CD14-positive monocyte (primary cell): ENCODE measurements at regions not wholly inside any gene's neighbourhood (a gene's known extent, or its start where the extent isn't known, plus 50 kb on each side); places are given as distances from the start of the nearest gene placed in this dataset.

Source experiments
- DNase-seq, 3 donors: peaks; one replicate each; pipeline ENCODE4 v3.0.0-alpha.2; 2011 to 2022
- H2AFZ ChIP-seq: 2 replicates; pipeline ENCODE4 v1.6.0; 2012; ENCODE audit warnings: mild to moderate bottlenecking, low read depth, low read length, inconsistent platforms; ENCODE audit not compliant: insufficient read depth, poor library complexity, severe bottlenecking
- H3K27ac ChIP-seq, 2 donors: 1 replicate in 1 of 2; 2 replicates in 1 of 2; pipeline ENCODE4 v1.5.1; 2012 to 2013; ENCODE audit warnings: low read length in 2 of 2, control low read depth in 1 of 2, inconsistent platforms in 1 of 2, low read depth in 1 of 2, mild to moderate bottlenecking in 1 of 2
- H3K27me3 ChIP-seq, 2 donors: one replicate each; pipeline versions ENCODE4 v1.6.0 to v1.6.1; 2011 to 2013; ENCODE audit warnings: low read length in 2 of 2; ENCODE audit not compliant: control insufficient read depth in 2 of 2, insufficient read depth in 2 of 2
- H3K36me3 ChIP-seq, 2 donors: replicated peaks in 1 of 2; 1 replicate in 1 of 2; 2 replicates in 1 of 2; pipeline versions ENCODE4 v1.5.1 to v1.6.1; 2012 to 2013; ENCODE audit warnings: low read length in 2 of 2, control low read depth in 1 of 2, inconsistent platforms in 1 of 2, mild to moderate bottlenecking in 1 of 2; ENCODE audit not compliant: insufficient read depth in 2 of 2, control insufficient read depth in 1 of 2
- H3K4me1 ChIP-seq, 2 donors: 1 replicate in 1 of 2; 2 replicates in 1 of 2; pipeline versions ENCODE4 v1.5.1 to v1.6.1; 2012 to 2013; ENCODE audit warnings: low read length in 2 of 2, control low read depth in 1 of 2, inconsistent platforms in 1 of 2, mild to moderate bottlenecking in 1 of 2, moderate library complexity in 1 of 2; ENCODE audit not compliant: insufficient read depth in 2 of 2, control insufficient read depth in 1 of 2
- H3K4me2 ChIP-seq: replicated peaks from 2 replicates; pipeline ENCODE3; 2012; ENCODE audit warnings: low read length, moderate library complexity, mild to moderate bottlenecking; ENCODE audit not compliant: poor library complexity, severe bottlenecking; ENCODE audit errors: extremely low read depth
- H3K4me3 ChIP-seq, 3 experiments: fragments of 200-600 bp in 1 of 3; sonication (generic) in 1 of 3; replicated peaks in 1 of 3; 1 replicate in 2 of 3; 2 replicates in 1 of 3; pipeline ENCODE4 v1.5.1; 2011 to 2013; ENCODE audit warnings: low read length in 3 of 3, mild to moderate bottlenecking in 3 of 3, control low read depth in 2 of 3, low read depth in 2 of 3, inconsistent platforms in 1 of 3, moderate library complexity in 1 of 3
- H3K79me2 ChIP-seq: 2 replicates; pipeline ENCODE4 v1.6.0; 2012; ENCODE audit warnings: mild to moderate bottlenecking, control low read depth, inconsistent platforms, low read length, moderate library complexity; ENCODE audit not compliant: insufficient read depth
- H3K9ac ChIP-seq: 2 replicates; pipeline ENCODE4 v1.6.0; 2017; ENCODE audit warnings: low read length, mild to moderate bottlenecking; ENCODE audit not compliant: insufficient read depth, poor library complexity, severe bottlenecking
- H3K9me3 ChIP-seq, 2 donors: replicated peaks in 1 of 2; 1 replicate in 1 of 2; 2 replicates in 1 of 2; pipeline versions ENCODE4 v1.5.1 to v1.6.1; 2012 to 2013; ENCODE audit warnings: low read length in 2 of 2, control low read depth in 1 of 2; ENCODE audit not compliant: control insufficient read depth in 1 of 2, insufficient read depth in 1 of 2
- H4K20me1 ChIP-seq: 2 replicates; pipeline ENCODE4 v1.6.0; 2012; ENCODE audit warnings: mild to moderate bottlenecking, low read length, control low read depth, moderate library complexity; ENCODE audit not compliant: insufficient read depth
- H3K27ac Mint-ChIP-seq, 7 donors: one replicate each; pipeline ENCODE4 v1.8.0; 2020; ENCODE audit warnings: mild to moderate bottlenecking in 7 of 7, mixed read lengths in 7 of 7, moderate library complexity in 6 of 7, inconsistent platforms in 2 of 7
- H3K27me3 Mint-ChIP-seq, 3 donors: one replicate each; pipeline ENCODE4 v1.8.0; 2021 to 2022; ENCODE audit warnings: low read depth in 3 of 3, mild to moderate bottlenecking in 3 of 3, mixed read lengths in 3 of 3, moderate library complexity in 3 of 3, inconsistent platforms in 1 of 3
- H3K36me3 Mint-ChIP-seq, 2 donors: one replicate each; pipeline ENCODE4 v1.8.0; 2020; ENCODE audit warnings: mixed read lengths in 2 of 2, inconsistent platforms in 1 of 2, mild to moderate bottlenecking in 1 of 2
- H3K4me1 Mint-ChIP-seq: one replicate; pipeline ENCODE4 v1.8.0; 2020; ENCODE audit warnings: mild to moderate bottlenecking, mixed read lengths
- H3K4me3 Mint-ChIP-seq, 2 donors: one replicate each; pipeline ENCODE4 v1.8.0; 2020; ENCODE audit warnings: mild to moderate bottlenecking in 2 of 2, mixed read lengths in 2 of 2, moderate library complexity in 1 of 2
- H3K9me3 Mint-ChIP-seq, 7 donors: one replicate each; pipeline ENCODE4 v1.8.0; 2020 to 2022; ENCODE audit warnings: mixed read lengths in 7 of 7, mild to moderate bottlenecking in 6 of 7, moderate library complexity in 6 of 7, inconsistent platforms in 2 of 7
- WGBS: methylation state at CpG from one replicate; pipeline ENCODE4 v1.1.5; 2013; ENCODE audit warnings: missing lambda C conversion rate; ENCODE audit not compliant: insufficient coverage; 5-methylcytosine and 5-hydroxymethylcytosine counted together
- intact Hi-C, 2 donors: fragments of 100-400 bp; cut with micrococcal nuclease; formaldehyde crosslinking; loops; one replicate each; pipeline versions ENCODE4 v1.15.0 to v1.15.1; 2023
- TF ChIP-seq, protein P1 (sequence below): fragments of 200-600 bp; IDR thresholded peaks from one replicate; pipeline ENCODE4 v1.8.0; 2022; ENCODE audit warnings: antibody characterized with exemption, mild to moderate bottlenecking

DNA sequence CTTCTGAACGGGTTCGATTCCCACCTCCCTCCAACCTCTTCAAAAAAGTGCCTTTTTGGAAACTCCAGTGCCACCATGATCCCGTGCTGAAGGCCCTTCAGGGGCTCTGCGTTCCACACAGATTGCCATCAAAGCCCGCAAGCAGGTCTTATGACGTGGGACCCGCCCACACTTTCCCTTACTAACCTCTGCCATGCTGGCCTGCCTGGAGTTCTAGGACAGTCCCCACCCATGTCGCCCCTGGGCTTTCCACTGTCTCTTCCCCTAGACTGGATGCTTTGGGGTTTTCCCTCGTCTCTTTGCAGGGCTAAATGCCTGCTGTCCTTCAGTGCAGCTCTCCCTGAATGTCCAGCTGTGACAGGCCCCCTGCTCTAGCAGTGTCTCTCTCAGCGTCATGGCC lies 313.7 kb upstream of the ATP10A start:
- H2AFZ ChIP-seq: no peak overlapping the region
- 81% methylated on average over 10 of the region's 10 CpGs for WGBS
- TF ChIP-seq, protein P1, sequence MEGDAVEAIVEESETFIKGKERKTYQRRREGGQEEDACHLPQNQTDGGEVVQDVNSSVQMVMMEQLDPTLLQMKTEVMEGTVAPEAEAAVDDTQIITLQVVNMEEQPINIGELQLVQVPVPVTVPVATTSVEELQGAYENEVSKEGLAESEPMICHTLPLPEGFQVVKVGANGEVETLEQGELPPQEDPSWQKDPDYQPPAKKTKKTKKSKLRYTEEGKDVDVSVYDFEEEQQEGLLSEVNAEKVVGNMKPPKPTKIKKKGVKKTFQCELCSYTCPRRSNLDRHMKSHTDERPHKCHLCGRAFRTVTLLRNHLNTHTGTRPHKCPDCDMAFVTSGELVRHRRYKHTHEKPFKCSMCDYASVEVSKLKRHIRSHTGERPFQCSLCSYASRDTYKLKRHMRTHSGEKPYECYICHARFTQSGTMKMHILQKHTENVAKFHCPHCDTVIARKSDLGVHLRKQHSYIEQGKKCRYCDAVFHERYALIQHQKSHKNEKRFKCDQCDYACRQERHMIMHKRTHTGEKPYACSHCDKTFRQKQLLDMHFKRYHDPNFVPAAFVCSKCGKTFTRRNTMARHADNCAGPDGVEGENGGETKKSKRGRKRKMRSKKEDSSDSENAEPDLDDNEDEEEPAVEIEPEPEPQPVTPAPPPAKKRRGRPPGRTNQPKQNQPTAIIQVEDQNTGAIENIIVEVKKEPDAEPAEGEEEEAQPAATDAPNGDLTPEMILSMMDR: no peak
- H4K20me1 ChIP-seq: no peaks in the 10 kb centered on the region
- no peaks in the 10 kb centered on the region for H3K27me3 ChIP-seq
- no peak overlapping the region for H3K27ac ChIP-seq
- no peaks in the 10 kb centered on the region for H3K9me3 ChIP-seq
- no peak overlapping the region for H3K4me3 ChIP-seq
- H3K4me2 ChIP-seq: no peak overlapping the region
- H3K36me3 ChIP-seq: no peaks in the 10 kb centered on the region
- H3K9ac ChIP-seq: no peak overlapping the region
- no peaks in the 10 kb centered on the region for H3K36me3 Mint-ChIP-seq
- H3K27ac Mint-ChIP-seq: no peak overlapping the region
- H3K9me3 Mint-ChIP-seq: peaks cover 0 to 5% (median 3%) of the 10 kb centered on the region in 7 donors
- no peaks in the 10 kb centered on the region for H3K4me1 Mint-ChIP-seq
- H3K4me3 Mint-ChIP-seq: no peak overlapping the region
- DNase-seq: no peak
- no peaks in the 10 kb centered on the region for H3K27me3 Mint-ChIP-seq
- intact Hi-C loops: no loop called here
- H3K4me1 ChIP-seq: no peaks in the 10 kb centered on the region
- H3K79me2 ChIP-seq: no peaks in the 10 kb centered on the region

DNA sequence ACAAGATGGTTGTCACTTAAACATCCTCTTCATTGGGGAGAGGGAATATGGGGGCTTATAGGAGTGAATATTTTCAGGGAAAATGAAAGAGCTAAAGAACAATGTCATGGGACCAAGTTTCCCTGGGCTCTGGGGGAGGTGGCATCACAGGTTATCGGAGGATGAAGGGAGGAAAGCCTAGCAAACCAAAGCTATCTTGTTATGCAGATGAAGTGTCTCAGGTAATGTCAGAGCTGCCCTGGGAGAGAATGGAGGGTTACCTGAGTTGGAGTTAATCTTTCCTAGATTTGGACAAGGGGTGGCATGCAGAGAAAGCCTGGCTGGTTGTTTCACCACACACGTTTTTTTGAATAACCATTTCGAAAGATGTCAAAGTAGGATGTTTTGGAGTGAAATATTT lies 308.1 kb upstream of the ATP10A start:
- no peaks in the 10 kb centered on the region for H3K27me3 ChIP-seq
- no peaks in the 10 kb centered on the region for H3K79me2 ChIP-seq
- Mint-ChIP-seq H3K4me3 (no peak overlapping the region), H3K27ac (no peak overlapping the region), H3K36me3 (no peaks in the 10 kb centered on the region), H3K9me3 (peaks cover 0 to 19% (median 7%) of the 10 kb centered on the region in 7 donors), H3K4me1 (no peaks in the 10 kb centered on the region), H3K27me3 (no peaks in the 10 kb centered on the region)
- intact Hi-C loops: no loop called here
- H4K20me1 ChIP-seq: no peaks in the 10 kb centered on the region
- no peak overlapping the region for H3K27ac ChIP-seq
- no peak overlapping the region for H3K4me3 ChIP-seq
- no peak overlapping the region for H2AFZ ChIP-seq
- no peak for DNase-seq
- H3K4me1 ChIP-seq: no peaks in the 10 kb centered on the region
- H3K4me2 ChIP-seq: no peak overlapping the region
- no peak overlapping the region for H3K9ac ChIP-seq
- TF ChIP-seq, protein P1: no peak
- H3K9me3 ChIP-seq: peaks cover 2% of the 10 kb centered on the region in 2 donors
- no peaks in the 10 kb centered on the region for H3K36me3 ChIP-seq
- WGBS: 83% methylated on average over 3 of the region's 3 CpGs
